HepG2 (cell line): ENCODE measurements at regions not wholly inside any gene's neighbourhood (a gene's known extent, or its start where the extent isn't known, plus 50 kb on each side); places are given as distances from the start of the nearest gene placed in this dataset.

Experiments
- CTCF ChIP-seq: sonication (generic); formaldehyde crosslinking; IDR thresholded peaks from 2 replicates; pipeline ENCODE4 v1.5.0; 2020; ENCODE audit warnings: mild to moderate bottlenecking, missing genetic modification reagents, moderate library complexity
- GMEB1 ChIP-seq: sonication (generic); formaldehyde crosslinking; IDR thresholded peaks from 2 replicates; pipeline ENCODE4 v1.5.1; 2020; ENCODE audit warnings: missing genetic modification reagents, mild to moderate bottlenecking, borderline replicate concordance
- MEF2D ChIP-seq: sonication (generic); formaldehyde crosslinking; IDR thresholded peaks from 2 replicates; pipeline ENCODE4 v1.5.1; 2020; ENCODE audit warnings: mild to moderate bottlenecking, missing genetic modification reagents
- NFE2L2 ChIP-seq: fragments of 150-350 bp; IDR thresholded peaks from 2 replicates; pipeline ENCODE4 v1.6.1; 2014; ENCODE audit warnings: low read length
- TAF1 ChIP-seq: sonication (generic); formaldehyde crosslinking; IDR thresholded peaks from 2 replicates; pipeline ENCODE4 v1.4.0; 2020; ENCODE audit warnings: missing genetic modification reagents
- ZNF777 ChIP-seq: sonication (generic); formaldehyde crosslinking; IDR thresholded peaks from 2 replicates; pipeline ENCODE4 v1.4.0; 2020; ENCODE audit warnings: missing genetic modification reagents

GRCh38 chr7:130994378-130995115 lies 260.5 kb upstream of the KLF14 start:
- TF ChIP-seq ZNF777 (CRISPR knock-in tag), result no peak
- no peak for TF ChIP-seq CTCF (CRISPR knock-in tag)
- TF ChIP-seq GMEB1 (CRISPR knock-in tag), result no peak
- no peak for TF ChIP-seq MEF2D (CRISPR knock-in tag)
- TF ChIP-seq NFE2L2, result no peak
- no peak for TF ChIP-seq TAF1 (CRISPR knock-in tag)
